GM19452 (cell line): ENCODE measurements at regions not wholly inside any gene's neighbourhood (a gene's known extent, or its start where the extent isn't known, plus 50 kb on each side); places are given as distances from the start of the nearest gene placed in this dataset.
"Not testable (repeated sequence)": the region's sequence is repeated elsewhere in the genome, so short reads cannot be mapped to it uniquely, and the experiment has no call there.

Experiments
- ATAC-seq: cut with Tn5 transposase; IDR thresholded peaks from one replicate; pipeline ENCODE4 v1.9.1; 2021; ENCODE audit not compliant: unreplicated experiment

DNA sequence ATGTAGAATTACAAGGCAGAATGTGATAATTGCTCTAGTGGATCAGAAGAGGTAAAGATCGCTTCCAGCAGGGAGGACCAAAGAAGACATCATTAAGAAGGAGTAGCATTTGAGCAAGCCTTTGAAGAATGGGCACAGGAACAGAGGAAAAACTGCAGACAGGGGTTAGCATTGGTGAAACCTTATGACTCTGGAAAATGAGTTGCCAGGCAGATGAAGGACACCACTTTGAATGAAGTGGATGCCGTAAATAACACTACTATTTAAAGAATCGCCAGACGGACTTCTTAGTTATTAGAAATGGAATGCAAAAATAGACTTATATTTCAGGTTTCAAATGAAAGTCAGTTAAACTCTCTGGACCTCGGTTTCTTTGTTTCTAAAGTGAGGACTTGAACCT, 727.7 kb downstream of the USP25 start:
- no peak for ATAC-seq

DNA sequence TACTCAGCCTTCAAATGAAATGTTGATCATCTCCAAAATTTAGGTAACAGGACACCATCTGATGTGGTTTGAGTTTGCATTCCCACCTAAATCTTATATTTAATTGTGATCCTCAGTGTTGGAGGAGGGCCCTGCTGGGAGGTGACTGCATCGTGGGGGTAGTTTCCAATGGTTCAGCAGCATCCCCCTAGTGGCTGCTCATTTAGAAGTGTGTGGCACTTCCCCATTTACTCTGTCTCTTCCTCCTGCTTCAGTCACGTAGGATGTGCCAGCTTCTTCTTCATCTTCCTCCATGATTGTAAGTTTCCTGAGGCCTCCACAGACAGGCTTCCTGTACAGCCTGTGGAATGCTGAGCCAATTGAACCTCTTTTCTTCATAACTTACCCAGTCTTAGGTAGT, 731.2 kb downstream of the USP25 start:
- ATAC-seq = no peak

DNA sequence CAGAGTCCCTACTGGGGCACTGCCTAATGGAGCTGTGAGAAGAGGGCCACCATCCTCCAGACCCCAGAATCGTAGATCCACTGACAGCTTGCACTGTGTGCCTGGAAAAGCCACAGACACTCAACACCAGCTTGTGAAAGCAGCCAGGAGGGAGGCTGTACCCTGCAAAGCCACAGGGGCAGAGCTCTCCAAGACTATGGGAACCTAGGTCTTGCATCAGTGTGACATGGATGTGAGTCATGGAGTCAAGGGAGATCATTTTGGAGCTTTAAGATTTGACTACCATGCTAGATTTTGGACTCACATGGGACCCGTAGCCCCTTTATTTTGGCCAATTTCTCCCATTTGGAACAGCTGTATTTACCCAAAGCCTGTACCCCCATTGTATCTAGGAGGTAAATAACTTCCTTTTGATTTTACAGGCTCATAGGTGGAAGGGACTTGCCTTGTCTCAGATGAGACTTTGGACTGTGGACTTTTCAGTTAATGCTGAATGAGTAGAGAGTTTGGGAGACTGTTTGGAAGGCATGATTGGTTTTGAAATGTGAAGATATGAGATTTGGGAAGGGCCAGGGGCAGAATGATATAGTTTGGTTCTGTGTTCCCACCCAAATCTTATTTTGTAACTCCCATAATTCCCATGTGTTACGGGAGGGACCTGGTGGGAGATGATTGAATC, 734.6 kb downstream of the USP25 start:
- not testable (repeated sequence) for ATAC-seq

DNA sequence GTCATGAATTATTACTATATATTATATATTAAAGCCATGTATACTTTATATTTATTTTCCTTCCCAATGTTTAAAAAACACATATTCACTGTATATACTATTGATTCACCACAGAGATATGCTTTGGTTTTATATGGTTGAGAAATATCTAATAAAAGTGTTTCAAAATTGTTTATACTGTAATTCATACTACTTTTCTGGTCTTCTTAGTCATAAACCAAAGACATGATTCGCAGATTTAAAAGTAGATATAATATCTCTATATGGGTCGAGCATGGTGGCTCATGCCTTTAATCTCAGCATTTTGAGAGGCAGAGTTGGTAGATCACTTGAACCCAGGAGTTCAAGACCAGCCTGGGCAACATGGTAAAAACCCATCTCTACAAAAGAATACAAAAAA, 738.4 kb downstream of the USP25 start:
- ATAC-seq = no peak

DNA sequence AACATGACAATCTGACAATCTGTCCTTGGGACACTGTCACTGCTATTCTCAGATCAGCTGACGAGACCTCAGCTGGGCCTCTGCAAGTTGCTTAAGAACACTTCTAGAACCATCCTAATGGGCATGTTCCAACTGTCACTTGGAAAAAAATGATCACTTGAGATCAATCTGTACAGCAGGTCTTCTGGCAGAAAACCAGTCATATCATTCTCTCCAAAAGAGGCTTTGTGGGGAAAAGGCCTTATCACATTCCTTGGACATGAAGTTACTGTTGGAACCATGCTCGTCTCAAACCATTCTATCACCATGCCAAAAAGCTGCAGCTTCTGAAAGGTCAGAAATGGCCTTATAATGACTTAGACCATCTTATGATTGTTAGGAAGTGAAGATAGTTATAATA, 744.2 kb downstream of the USP25 start:
- ATAC-seq = no peak

DNA sequence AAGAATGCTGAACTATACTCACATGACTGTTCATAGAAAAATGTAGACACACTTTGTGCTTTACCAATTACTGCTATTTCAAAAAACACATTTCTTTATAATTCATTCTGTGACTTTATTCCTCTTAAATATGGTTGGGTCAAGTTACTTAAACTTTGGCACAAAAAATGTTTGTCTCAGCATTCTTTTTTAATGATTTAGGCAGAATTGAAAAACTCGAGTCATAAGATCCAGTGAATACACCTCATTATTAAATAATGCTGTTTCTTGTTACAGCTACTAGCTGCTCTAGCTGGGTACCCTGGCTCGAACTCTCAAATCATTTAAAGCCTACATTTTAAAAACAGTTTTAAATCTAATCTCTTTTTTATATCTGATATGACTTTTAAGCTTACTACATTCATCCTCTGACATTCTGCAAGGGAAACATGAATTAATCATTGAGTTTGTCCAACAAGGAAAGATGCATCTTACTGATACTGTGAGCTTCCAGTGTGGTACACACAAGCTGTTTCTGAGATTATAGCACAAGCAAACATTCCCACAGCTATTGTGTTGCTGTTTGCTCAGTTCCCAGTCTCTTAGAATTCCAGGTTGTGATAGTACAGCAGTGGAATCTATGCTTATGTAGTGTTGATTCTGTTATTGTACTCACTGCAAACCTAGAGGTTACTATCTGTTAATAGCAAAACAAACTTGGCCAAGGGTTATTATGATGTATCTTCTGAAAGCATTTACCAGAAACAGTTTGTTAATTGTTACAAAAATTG, 746.5 kb downstream of the USP25 start:
- no peak for ATAC-seq

DNA sequence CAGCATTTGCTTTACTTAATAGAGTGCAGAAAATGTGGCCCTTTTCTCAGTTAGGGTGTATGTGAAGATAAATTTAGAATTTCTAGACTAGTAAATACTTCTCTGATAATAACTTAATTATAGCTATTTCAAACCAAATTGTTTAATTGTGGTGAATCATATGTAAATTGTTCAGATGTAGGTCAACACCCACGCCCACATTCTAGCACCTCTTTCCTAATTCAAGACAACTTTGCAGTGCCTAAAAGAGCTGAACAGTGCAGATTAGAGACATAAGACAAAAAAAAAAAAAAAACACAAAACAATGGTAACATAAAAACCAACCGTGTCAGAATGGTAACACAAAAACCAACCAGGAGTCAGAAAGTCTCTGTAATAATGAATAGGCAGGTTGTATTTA, 758.3 kb downstream of the USP25 start:
- no peak for ATAC-seq

DNA sequence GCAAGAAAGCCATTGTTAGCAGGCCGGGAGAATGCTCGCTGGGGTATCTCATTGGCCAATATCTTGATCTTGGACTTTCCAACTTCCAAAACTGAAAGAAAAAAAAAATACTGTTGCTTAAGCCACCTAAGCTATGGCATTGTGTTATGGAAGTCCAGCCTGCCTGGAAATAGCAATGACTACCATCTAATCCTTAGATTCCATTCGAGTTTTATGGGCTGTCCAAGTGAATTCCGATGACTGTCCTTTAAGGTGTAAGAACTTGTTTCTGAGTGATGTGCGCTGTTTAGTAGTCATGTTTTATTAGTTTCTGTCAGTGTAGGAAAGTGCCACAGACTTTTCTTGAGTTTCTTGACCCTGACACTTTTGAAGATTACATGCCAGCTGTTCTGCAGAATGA, 762.6 kb downstream of the USP25 start:
- ATAC-seq = no peak

DNA sequence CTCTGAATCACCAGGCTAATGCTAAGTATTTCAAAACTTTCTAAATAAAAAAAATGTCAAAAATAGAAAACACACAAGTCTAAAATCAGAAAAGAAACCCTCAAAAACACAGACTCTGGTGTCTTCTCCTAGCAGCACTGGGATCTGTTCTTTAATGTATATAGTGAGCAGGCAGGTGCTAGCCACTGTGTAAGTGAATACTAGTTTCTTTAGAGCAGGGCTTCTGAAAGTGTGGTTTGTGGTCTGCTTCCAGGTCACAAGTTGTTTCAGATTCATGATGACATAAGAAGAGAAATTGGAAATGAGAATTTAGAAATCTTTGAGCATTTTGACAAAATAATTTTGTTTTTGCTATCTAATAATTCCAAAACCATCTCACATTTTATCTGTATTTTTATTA, 763.1 kb downstream of the USP25 start:
- no peak for ATAC-seq

DNA sequence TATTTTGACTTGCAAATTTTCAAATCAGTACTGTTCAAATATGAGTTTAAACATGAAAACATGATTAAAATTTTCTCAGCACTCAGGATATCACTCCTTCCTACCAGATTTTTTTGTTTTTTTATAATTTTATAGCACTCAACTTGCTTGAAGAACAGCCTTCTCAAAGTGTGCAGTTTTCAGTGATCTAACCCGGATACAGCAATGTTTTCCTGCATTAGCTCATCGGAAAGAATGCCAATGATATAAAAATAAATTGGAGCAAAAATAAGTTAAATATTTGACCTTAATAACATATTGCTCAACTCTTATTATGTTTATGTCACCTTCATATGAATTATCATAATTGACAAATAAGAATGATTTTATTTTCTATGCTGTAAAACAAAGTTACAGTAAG, 766.8 kb downstream of the USP25 start:
- ATAC-seq = no peak

DNA sequence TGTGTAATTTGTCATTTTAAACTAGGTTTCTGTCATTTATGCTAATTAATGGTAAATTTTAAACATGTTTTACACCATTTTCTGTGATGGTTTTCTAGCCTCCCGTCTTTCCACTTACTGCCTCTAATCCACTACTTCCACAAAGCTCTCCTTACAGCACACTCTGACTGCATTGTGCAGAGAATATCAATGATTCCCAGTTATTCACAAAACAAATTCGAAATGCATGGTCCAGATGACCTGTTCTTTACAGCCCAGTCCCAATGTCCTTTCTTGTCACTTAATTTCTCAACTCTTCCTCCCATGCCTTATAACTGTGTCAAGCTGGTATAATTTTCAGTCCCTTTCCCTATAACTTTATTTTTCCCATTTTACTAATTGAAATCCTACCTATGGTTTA, 770.5 kb downstream of the USP25 start:
- no peak for ATAC-seq

DNA sequence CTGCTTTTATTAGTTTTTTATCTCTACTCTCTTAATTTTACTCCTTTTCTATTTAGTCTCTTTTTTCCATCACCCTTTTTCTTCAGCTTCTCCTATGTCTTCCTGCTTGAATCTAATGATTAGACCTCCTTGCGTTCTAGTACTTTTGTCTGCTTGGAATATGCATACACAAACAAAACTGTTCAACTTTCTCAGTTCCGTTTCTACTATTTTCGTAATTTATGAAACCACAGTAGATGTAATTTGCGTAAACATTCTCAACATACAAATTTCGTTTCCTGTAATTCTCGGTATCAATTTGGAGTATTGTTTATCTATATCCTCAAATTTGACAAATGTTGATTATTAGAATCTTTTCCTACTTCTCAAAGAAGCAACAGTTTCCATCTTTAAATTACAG, 772.5 kb downstream of the USP25 start:
- ATAC-seq = no peak

DNA sequence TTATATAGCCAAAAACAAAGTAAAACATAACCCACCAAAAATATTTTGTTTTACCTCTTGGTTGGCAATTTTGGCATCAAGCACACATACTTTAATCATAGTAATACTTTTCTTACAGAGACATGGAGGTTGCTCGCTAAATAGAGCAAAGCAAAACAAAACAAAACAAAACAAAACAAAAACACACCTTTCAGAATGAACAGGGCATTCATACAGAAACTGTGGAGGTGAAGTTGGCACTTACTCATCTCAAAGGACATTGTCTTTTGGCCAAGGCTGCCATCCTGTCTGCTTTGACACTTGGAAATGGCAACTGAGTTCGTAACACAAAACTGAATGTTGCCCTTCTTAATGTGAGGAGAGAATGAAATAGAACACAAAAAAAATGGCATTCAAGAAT, 773.1 kb downstream of the USP25 start:
- ATAC-seq = no peak

DNA sequence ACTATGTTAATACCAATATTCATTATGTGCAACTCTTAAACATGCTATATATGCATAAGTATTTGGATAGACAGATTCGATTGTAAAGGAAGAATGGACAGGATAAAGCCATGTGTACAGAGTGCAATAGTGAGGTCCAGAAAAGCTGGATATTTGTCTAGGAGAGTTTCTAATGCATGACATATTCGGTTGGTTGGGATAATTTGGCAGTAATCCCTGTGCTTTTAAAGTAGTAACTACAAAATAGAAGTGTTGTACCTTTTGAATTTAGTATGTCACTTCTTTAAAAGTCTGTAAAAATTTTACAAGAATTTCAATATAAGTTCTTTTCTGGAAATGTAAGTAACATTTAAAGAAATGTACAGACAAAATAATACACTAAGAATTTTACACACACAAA, 774.5 kb downstream of the USP25 start:
- no peak for ATAC-seq

DNA sequence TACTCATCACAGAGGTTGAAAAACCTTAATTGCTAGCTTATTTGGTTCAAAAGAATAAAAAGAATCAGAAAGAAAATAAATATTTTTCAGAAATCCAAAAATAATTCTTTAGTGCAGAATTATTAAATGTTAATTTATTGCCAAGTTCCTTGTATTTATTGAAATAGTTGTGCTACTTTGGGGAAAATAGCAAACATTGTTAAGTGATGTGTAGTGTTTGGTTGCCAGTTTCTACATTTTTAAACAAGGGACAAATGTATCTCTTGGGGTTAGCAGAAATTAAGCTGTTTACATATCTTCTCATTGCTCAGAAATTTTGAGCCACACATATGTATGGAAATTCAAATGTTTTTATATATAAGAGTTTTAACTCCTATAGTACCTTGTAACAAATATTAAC, 775.0 kb downstream of the USP25 start:
- no peak for ATAC-seq

DNA sequence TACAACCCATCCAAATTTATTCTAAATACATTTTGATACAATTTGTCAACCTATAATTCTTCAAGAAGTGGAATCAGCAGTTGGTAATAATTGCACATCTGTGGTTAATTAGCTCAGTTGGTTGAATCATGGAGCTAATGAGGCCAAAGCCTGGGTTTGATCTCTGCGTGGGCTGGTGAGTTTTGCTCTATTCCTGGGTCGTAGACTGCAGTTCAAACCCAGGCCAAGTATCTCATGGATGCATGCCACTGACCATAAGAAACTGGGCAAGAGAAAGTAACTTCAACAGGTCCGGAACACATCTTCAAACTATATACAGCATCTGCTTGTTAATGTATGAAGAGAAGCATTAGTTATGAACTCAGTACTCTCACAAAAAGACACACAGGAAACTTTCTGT, 779.7 kb downstream of the USP25 start:
- ATAC-seq = no peak

DNA sequence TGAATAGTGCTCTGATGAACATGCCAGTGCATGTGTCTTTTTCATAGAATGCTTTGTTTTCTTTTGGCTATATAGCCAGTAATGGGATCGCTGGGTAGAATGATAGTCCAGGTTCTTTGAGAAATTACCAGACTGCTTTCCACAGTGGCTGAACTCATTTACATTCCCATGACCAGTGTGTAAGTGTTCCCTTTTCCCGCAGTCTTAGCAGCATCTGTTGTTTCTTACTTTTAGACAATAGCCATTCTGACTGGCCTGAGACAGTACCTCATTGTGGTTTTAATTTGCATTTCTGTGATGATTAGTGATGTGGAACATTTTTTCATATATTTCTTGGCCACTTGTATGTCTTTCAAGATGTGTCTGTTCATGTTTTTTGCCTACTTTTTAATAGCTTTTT, 784.5 kb downstream of the USP25 start:
- no peak for ATAC-seq

DNA sequence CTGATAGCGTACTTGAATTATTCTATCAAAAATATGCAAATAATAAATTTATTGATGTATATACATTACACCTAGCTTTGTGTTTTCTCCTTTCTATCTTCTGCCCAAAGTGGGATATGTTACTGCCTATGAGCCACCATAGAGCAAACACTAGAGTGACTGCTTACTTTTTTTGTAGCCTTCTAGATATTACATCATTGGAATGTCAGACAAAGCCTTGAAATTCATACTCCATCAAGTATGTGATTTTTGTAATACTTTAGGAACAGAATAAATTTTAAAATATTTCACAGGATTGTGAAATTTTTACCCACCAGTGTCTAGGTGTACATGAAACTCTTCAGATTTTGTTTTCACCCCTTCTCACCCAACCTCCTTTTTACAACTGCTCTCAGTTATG, 787.6 kb downstream of the USP25 start:
- ATAC-seq = no peak

DNA sequence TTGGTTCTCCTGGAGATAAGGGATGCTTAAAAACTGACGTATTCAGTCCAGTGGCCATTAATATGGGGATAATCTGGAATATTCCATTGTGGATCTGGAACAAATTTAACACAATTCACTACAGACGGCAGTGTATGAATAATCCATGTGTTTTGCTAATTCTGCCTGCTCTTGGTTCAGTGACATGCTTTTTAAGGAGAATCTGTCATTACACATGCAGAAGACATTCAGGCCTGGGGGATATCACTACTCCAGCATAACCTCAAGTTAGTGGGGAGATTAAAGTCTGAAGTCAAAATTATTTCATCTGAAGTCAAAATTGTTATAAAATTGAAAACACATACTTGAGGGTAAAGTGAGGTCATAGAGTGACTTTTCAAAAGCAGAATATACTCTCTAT, 789.3 kb downstream of the USP25 start:
- ATAC-seq = no peak

DNA sequence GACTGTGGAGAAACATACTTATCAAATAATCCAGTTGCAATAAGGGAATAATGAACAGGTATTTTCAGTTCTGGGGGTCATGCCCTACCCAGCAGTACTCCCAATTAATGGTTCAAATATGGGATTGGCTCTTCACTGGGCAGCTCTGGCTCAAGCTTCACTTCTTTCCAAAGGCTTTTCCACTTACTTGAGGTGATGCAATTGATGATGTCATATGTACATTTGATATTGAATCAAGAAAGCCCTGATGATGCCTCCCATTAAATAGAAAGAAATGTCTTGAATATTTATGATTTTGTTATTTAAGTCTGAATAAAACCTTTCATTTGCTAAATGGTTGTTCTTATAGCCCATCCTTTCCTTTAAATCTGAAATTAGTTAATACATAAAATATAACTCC, 789.9 kb downstream of the USP25 start:
- no peak for ATAC-seq

DNA sequence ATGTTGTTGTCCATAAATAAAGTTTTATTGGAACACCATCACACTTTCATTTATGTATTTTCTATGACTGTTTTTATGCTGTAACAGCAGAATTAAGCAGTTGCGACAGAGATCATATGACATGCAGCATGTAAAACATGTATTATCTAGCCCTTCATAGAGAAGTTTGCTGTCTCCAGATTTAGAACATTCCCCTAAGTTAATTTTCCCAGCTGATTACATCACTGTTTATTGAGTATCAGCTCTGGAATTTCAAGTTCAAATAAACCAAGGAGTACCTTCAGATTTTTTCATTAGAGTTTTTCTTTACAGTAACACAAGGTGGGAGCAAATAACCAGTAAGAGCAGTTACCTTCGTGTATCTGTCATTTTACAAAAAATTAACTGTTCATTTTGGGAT, 792.8 kb downstream of the USP25 start:
- no peak for ATAC-seq

DNA sequence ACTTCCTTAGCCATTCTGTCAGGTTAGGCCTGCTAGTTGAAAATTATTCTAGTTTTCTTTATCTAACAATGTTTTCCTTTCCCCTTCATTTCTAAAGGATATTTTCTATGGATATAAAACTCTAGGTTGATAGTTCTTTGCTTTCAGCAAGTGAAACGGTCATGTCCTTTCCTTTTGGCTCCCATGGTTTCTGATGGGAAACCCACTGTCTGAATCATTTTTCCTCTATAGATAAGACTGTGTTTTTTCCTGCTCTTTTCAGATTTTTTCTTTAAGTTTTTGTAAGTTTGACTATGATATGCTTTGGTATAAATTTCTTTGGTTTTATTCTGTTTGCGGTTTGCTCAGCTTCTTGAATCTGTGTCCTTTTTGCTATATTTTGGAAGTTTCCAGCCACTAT, 800.9 kb downstream of the USP25 start:
- ATAC-seq = no peak

DNA sequence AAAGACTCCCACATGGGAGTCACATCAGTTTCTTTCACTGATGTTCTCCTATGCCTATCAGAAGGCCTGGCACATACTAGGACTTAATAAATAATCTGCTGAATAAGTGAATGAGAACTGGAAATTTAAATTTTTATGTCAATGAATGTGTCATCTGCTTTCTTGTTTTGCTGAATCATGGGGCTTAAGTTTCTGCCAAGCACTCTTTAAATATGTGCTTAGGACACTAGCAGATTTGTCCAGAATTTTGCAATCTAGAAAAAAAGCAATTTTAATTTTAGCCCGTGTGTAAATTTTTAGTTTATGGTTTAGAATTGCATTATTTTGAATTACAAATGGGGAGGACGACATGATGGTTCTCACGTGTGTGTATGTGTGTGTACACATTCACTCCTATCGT, 803.1 kb downstream of the USP25 start:
- ATAC-seq = no peak
